Naive B cell (primary cell): ENCODE measurements at regions not wholly inside any gene's neighbourhood (a gene's known extent, or its start where the extent isn't known, plus 50 kb on each side); places are given as distances from the start of the nearest gene placed in this dataset.

Experiments used
- ATAC-seq, 2 donors: fragments of 150-1000 bp; cut with Tn5 transposase; 2 replicates each; pipeline ENCODE4 v1.10.0; 2021; ENCODE audit warnings: low read depth in 2 of 2, mild to moderate bottlenecking in 2 of 2, moderate library complexity in 2 of 2
- DNase-seq: peaks from one replicate; pipeline ENCODE4 v3.0.0; 2022
- H3K27ac Mint-ChIP-seq, 6 donors: one replicate each; pipeline ENCODE4 v1.8.0; 2020 to 2022; ENCODE audit warnings: mild to moderate bottlenecking in 6 of 6, mixed read lengths in 6 of 6, moderate library complexity in 5 of 6, inconsistent platforms in 2 of 6
- H3K27me3 Mint-ChIP-seq, 3 donors: one replicate each; pipeline ENCODE4 v1.8.0; 2021 to 2022; ENCODE audit warnings: mixed read lengths in 3 of 3, mild to moderate bottlenecking in 1 of 3
- H3K36me3 Mint-ChIP-seq, 2 donors: one replicate each; pipeline ENCODE4 v1.8.0; 2020 to 2022; ENCODE audit warnings: mixed read lengths in 2 of 2, inconsistent platforms in 1 of 2, mild to moderate bottlenecking in 1 of 2
- H3K4me1 Mint-ChIP-seq, 3 donors: one replicate each; pipeline ENCODE4 v1.8.0; 2020 to 2022; ENCODE audit warnings: mixed read lengths in 3 of 3, inconsistent platforms in 1 of 3, mild to moderate bottlenecking in 1 of 3, moderate library complexity in 1 of 3
- H3K4me3 Mint-ChIP-seq, 8 donors: one replicate each; pipeline ENCODE4 v1.8.0; 2020 to 2022; ENCODE audit warnings: mild to moderate bottlenecking in 8 of 8, mixed read lengths in 8 of 8, moderate library complexity in 8 of 8, inconsistent platforms in 2 of 8
- H3K9me3 Mint-ChIP-seq, 7 donors: one replicate each; pipeline ENCODE4 v1.8.0; 2020 to 2022; ENCODE audit warnings: mixed read lengths in 7 of 7, mild to moderate bottlenecking in 5 of 7, inconsistent platforms in 2 of 7, moderate library complexity in 1 of 7

GRCh38 chr5:164679461-164679860, 1174.0 kb downstream of the MAT2B start:
- Mint-ChIP-seq H3K4me3 (no peak overlapping the region), H3K9me3 (peaks cover 0 to 4% (median 0%) of the 10 kb centered on the region in 7 donors), H3K36me3 (no peaks in the 10 kb centered on the region), H3K27me3 (no peaks in the 10 kb centered on the region), H3K27ac (no peak overlapping the region), H3K4me1 (no peaks in the 10 kb centered on the region)
- DNase-seq = no peak
- no peak for ATAC-seq

GRCh38 chr5:164680216-164680615, 1174.8 kb downstream of the MAT2B start:
- Mint-ChIP-seq H3K4me1 (no peaks in the 10 kb centered on the region), H3K9me3 (peaks cover 0 to 4% (median 0%) of the 10 kb centered on the region in 7 donors), H3K27me3 (no peaks in the 10 kb centered on the region), H3K27ac (no peak overlapping the region), H3K36me3 (no peaks in the 10 kb centered on the region), H3K4me3 (no peak overlapping the region)
- ATAC-seq = no peak
- DNase-seq = no peak

GRCh38 chr5:164680812-164681520, 1175.5 kb downstream of the MAT2B start:
- DNase-seq = no peak

GRCh38 chr5:164687391-164687790, 1182.0 kb downstream of the MAT2B start:
- H3K4me1 Mint-ChIP-seq = no peaks in the 10 kb centered on the region
- H3K27me3 Mint-ChIP-seq = no peaks in the 10 kb centered on the region
- no peak overlapping the region for H3K27ac Mint-ChIP-seq
- DNase-seq (no peak), ATAC-seq (no peak)
- peaks cover 0 to 1% (median 0%) of the 10 kb centered on the region in 7 donors for H3K9me3 Mint-ChIP-seq
- no peak overlapping the region for H3K4me3 Mint-ChIP-seq
- no peaks in the 10 kb centered on the region for H3K36me3 Mint-ChIP-seq

More at GRCh38 chr5:164680812-164681520, 1175.5 kb downstream of the MAT2B start:
- H3K27me3 Mint-ChIP-seq = no peaks in the 10 kb centered on the region
- no peaks in the 10 kb centered on the region for H3K36me3 Mint-ChIP-seq
- ATAC-seq = no peak
- no peaks in the 10 kb centered on the region for H3K4me1 Mint-ChIP-seq
- H3K4me3 Mint-ChIP-seq = no peak overlapping the region
- no peak overlapping the region for H3K27ac Mint-ChIP-seq
- H3K9me3 Mint-ChIP-seq = peaks cover 0 to 4% (median 0%) of the 10 kb centered on the region in 7 donors

GRCh38 chr5:164688437-164688836, 1183.0 kb downstream of the MAT2B start:
- H3K4me3 Mint-ChIP-seq = no peak overlapping the region
- H3K27me3 Mint-ChIP-seq = no peaks in the 10 kb centered on the region
- ATAC-seq (no peak), DNase-seq (no peak)
- H3K4me1 Mint-ChIP-seq = no peaks in the 10 kb centered on the region
- H3K27ac Mint-ChIP-seq = no peak overlapping the region
- H3K36me3 Mint-ChIP-seq = no peaks in the 10 kb centered on the region
- H3K9me3 Mint-ChIP-seq = peaks cover 0 to 1% (median 0%) of the 10 kb centered on the region in 7 donors

- Mint-ChIP-seq H3K27ac (no peak overlapping the region), H3K4me1 (no peaks in the 10 kb centered on the region), H3K9me3 (peaks cover 0 to 3% (median 0%) of the 10 kb centered on the region in 7 donors), H3K36me3 (no peaks in the 10 kb centered on the region), H3K27me3 (no peaks in the 10 kb centered on the region), H3K4me3 (no peak overlapping the region)
- no peak for ATAC-seq
- no peak for DNase-seq
Measured at GRCh38 chr5:164708831-164709230, 1203.4 kb downstream of the MAT2B start.

- H3K9me3 Mint-ChIP-seq = peaks cover 0 to 6% (median 0%) of the 10 kb centered on the region in 7 donors
- H3K36me3 Mint-ChIP-seq = no peaks in the 10 kb centered on the region
- H3K27me3 Mint-ChIP-seq = no peaks in the 10 kb centered on the region
- no peak for ATAC-seq
- no peak for DNase-seq
- no peak overlapping the region for H3K27ac Mint-ChIP-seq
- H3K4me3 Mint-ChIP-seq = no peak overlapping the region
- no peaks in the 10 kb centered on the region for H3K4me1 Mint-ChIP-seq
Measured at GRCh38 chr5:164713682-164714081, 1208.3 kb downstream of the MAT2B start.

- no peaks in the 10 kb centered on the region for H3K27me3 Mint-ChIP-seq
- DNase-seq (no peak), ATAC-seq (no peak)
- H3K4me1 Mint-ChIP-seq = no peaks in the 10 kb centered on the region
- no peak overlapping the region for H3K4me3 Mint-ChIP-seq
- no peak overlapping the region for H3K27ac Mint-ChIP-seq
- H3K9me3 Mint-ChIP-seq = no peaks in the 10 kb centered on the region
- H3K36me3 Mint-ChIP-seq = no peaks in the 10 kb centered on the region
Measured at GRCh38 chr5:164721116-164721515, 1215.7 kb downstream of the MAT2B start.

GRCh38 chr5:164721656-164722055, 1216.2 kb downstream of the MAT2B start:
- Mint-ChIP-seq H3K4me1 (no peaks in the 10 kb centered on the region), H3K27ac (no peak overlapping the region), H3K27me3 (no peaks in the 10 kb centered on the region), H3K36me3 (no peaks in the 10 kb centered on the region), H3K9me3 (no peaks in the 10 kb centered on the region), H3K4me3 (no peak overlapping the region)
- ATAC-seq (no peak), DNase-seq (no peak)

- DNase-seq = no peak
- Mint-ChIP-seq H3K27me3 (no peaks in the 10 kb centered on the region), H3K36me3 (no peaks in the 10 kb centered on the region), H3K27ac (no peak overlapping the region), H3K9me3 (no peaks in the 10 kb centered on the region), H3K4me1 (no peaks in the 10 kb centered on the region), H3K4me3 (no peak overlapping the region)
- no peak for ATAC-seq
Measured at GRCh38 chr5:164722702-164723101, 1217.3 kb downstream of the MAT2B start.

- Mint-ChIP-seq H3K4me3 (no peak overlapping the region), H3K36me3 (no peaks in the 10 kb centered on the region), H3K4me1 (no peaks in the 10 kb centered on the region), H3K9me3 (no peaks in the 10 kb centered on the region), H3K27me3 (no peaks in the 10 kb centered on the region), H3K27ac (no peak overlapping the region)
- DNase-seq (no peak), ATAC-seq (no peak)
Measured at GRCh38 chr5:164727012-164727411, 1221.6 kb downstream of the MAT2B start.

- peaks cover 0 to 3% (median 0%) of the 10 kb centered on the region in 7 donors for H3K9me3 Mint-ChIP-seq
- H3K27ac Mint-ChIP-seq = no peak overlapping the region
- no peak overlapping the region for H3K4me3 Mint-ChIP-seq
- no peaks in the 10 kb centered on the region for H3K4me1 Mint-ChIP-seq
- no peaks in the 10 kb centered on the region for H3K27me3 Mint-ChIP-seq
- ATAC-seq (no peak), DNase-seq (no peak)
- H3K36me3 Mint-ChIP-seq = no peaks in the 10 kb centered on the region
Measured at GRCh38 chr5:164728733-164729132, 1223.3 kb downstream of the MAT2B start.

- no peaks in the 10 kb centered on the region for H3K27me3 Mint-ChIP-seq
- H3K4me1 Mint-ChIP-seq = no peaks in the 10 kb centered on the region
- DNase-seq (no peak), ATAC-seq (no peak)
- no peak overlapping the region for H3K4me3 Mint-ChIP-seq
- H3K36me3 Mint-ChIP-seq = no peaks in the 10 kb centered on the region
- H3K9me3 Mint-ChIP-seq = peaks cover 0 to 4% (median 0%) of the 10 kb centered on the region in 7 donors
- no peak overlapping the region for H3K27ac Mint-ChIP-seq
Measured at GRCh38 chr5:164735334-164735733, 1229.9 kb downstream of the MAT2B start.

GRCh38 chr5:164741376-164741775, 1236.0 kb downstream of the MAT2B start:
- Mint-ChIP-seq H3K27ac (peak overlapping the region in 1 of 6 donors; percentile 33), H3K9me3 (peaks cover 0 to 2% (median 0%) of the 10 kb centered on the region in 7 donors), H3K4me1 (peaks cover 4 to 17% (median 6%) of the 10 kb centered on the region in 3 donors), H3K36me3 (no peaks in the 10 kb centered on the region), H3K27me3 (no peaks in the 10 kb centered on the region), H3K4me3 (no peak overlapping the region)
- DNase-seq = no peak
- no peak for ATAC-seq
